CD14-positive monocyte (primary cell): ENCODE measurements at regions not wholly inside any gene's neighbourhood (a gene's known extent, or its start where the extent isn't known, plus 50 kb on each side); places are given as distances from the start of the nearest gene placed in this dataset.

ENCODE experiments used
- DNase-seq, 3 donors: peaks; one replicate each; pipeline ENCODE4 v3.0.0-alpha.2; 2011 to 2022
- H2AFZ ChIP-seq: 2 replicates; pipeline ENCODE4 v1.6.0; 2012; ENCODE audit warnings: mild to moderate bottlenecking, low read depth, low read length, inconsistent platforms; ENCODE audit not compliant: insufficient read depth, poor library complexity, severe bottlenecking
- H3K27ac ChIP-seq, 2 donors: 1 replicate in 1 of 2; 2 replicates in 1 of 2; pipeline ENCODE4 v1.5.1; 2012 to 2013; ENCODE audit warnings: low read length in 2 of 2, control low read depth in 1 of 2, inconsistent platforms in 1 of 2, low read depth in 1 of 2, mild to moderate bottlenecking in 1 of 2
- H3K27me3 ChIP-seq, 2 donors: one replicate each; pipeline versions ENCODE4 v1.6.0 to v1.6.1; 2011 to 2013; ENCODE audit warnings: low read length in 2 of 2; ENCODE audit not compliant: control insufficient read depth in 2 of 2, insufficient read depth in 2 of 2
- H3K36me3 ChIP-seq, 2 donors: replicated peaks in 1 of 2; 1 replicate in 1 of 2; 2 replicates in 1 of 2; pipeline versions ENCODE4 v1.5.1 to v1.6.1; 2012 to 2013; ENCODE audit warnings: low read length in 2 of 2, control low read depth in 1 of 2, inconsistent platforms in 1 of 2, mild to moderate bottlenecking in 1 of 2; ENCODE audit not compliant: insufficient read depth in 2 of 2, control insufficient read depth in 1 of 2
- H3K4me1 ChIP-seq, 2 donors: 1 replicate in 1 of 2; 2 replicates in 1 of 2; pipeline versions ENCODE4 v1.5.1 to v1.6.1; 2012 to 2013; ENCODE audit warnings: low read length in 2 of 2, control low read depth in 1 of 2, inconsistent platforms in 1 of 2, mild to moderate bottlenecking in 1 of 2, moderate library complexity in 1 of 2; ENCODE audit not compliant: insufficient read depth in 2 of 2, control insufficient read depth in 1 of 2
- H3K4me2 ChIP-seq: replicated peaks from 2 replicates; pipeline ENCODE3; 2012; ENCODE audit warnings: low read length, moderate library complexity, mild to moderate bottlenecking; ENCODE audit not compliant: poor library complexity, severe bottlenecking; ENCODE audit errors: extremely low read depth
- H3K4me3 ChIP-seq, 3 experiments: fragments of 200-600 bp in 1 of 3; sonication (generic) in 1 of 3; replicated peaks in 1 of 3; 1 replicate in 2 of 3; 2 replicates in 1 of 3; pipeline ENCODE4 v1.5.1; 2011 to 2013; ENCODE audit warnings: low read length in 3 of 3, mild to moderate bottlenecking in 3 of 3, control low read depth in 2 of 3, low read depth in 2 of 3, inconsistent platforms in 1 of 3, moderate library complexity in 1 of 3
- H3K79me2 ChIP-seq: 2 replicates; pipeline ENCODE4 v1.6.0; 2012; ENCODE audit warnings: mild to moderate bottlenecking, control low read depth, inconsistent platforms, low read length, moderate library complexity; ENCODE audit not compliant: insufficient read depth
- H3K9ac ChIP-seq: 2 replicates; pipeline ENCODE4 v1.6.0; 2017; ENCODE audit warnings: low read length, mild to moderate bottlenecking; ENCODE audit not compliant: insufficient read depth, poor library complexity, severe bottlenecking
- H3K9me3 ChIP-seq, 2 donors: replicated peaks in 1 of 2; 1 replicate in 1 of 2; 2 replicates in 1 of 2; pipeline versions ENCODE4 v1.5.1 to v1.6.1; 2012 to 2013; ENCODE audit warnings: low read length in 2 of 2, control low read depth in 1 of 2; ENCODE audit not compliant: control insufficient read depth in 1 of 2, insufficient read depth in 1 of 2
- H4K20me1 ChIP-seq: 2 replicates; pipeline ENCODE4 v1.6.0; 2012; ENCODE audit warnings: mild to moderate bottlenecking, low read length, control low read depth, moderate library complexity; ENCODE audit not compliant: insufficient read depth
- H3K27ac Mint-ChIP-seq, 7 donors: one replicate each; pipeline ENCODE4 v1.8.0; 2020; ENCODE audit warnings: mild to moderate bottlenecking in 7 of 7, mixed read lengths in 7 of 7, moderate library complexity in 6 of 7, inconsistent platforms in 2 of 7
- H3K27me3 Mint-ChIP-seq, 3 donors: one replicate each; pipeline ENCODE4 v1.8.0; 2021 to 2022; ENCODE audit warnings: low read depth in 3 of 3, mild to moderate bottlenecking in 3 of 3, mixed read lengths in 3 of 3, moderate library complexity in 3 of 3, inconsistent platforms in 1 of 3
- H3K36me3 Mint-ChIP-seq, 2 donors: one replicate each; pipeline ENCODE4 v1.8.0; 2020; ENCODE audit warnings: mixed read lengths in 2 of 2, inconsistent platforms in 1 of 2, mild to moderate bottlenecking in 1 of 2
- H3K4me1 Mint-ChIP-seq: one replicate; pipeline ENCODE4 v1.8.0; 2020; ENCODE audit warnings: mild to moderate bottlenecking, mixed read lengths
- H3K4me3 Mint-ChIP-seq, 2 donors: one replicate each; pipeline ENCODE4 v1.8.0; 2020; ENCODE audit warnings: mild to moderate bottlenecking in 2 of 2, mixed read lengths in 2 of 2, moderate library complexity in 1 of 2
- H3K9me3 Mint-ChIP-seq, 7 donors: one replicate each; pipeline ENCODE4 v1.8.0; 2020 to 2022; ENCODE audit warnings: mixed read lengths in 7 of 7, mild to moderate bottlenecking in 6 of 7, moderate library complexity in 6 of 7, inconsistent platforms in 2 of 7
- WGBS: methylation state at CpG from one replicate; pipeline ENCODE4 v1.1.5; 2013; ENCODE audit warnings: missing lambda C conversion rate; ENCODE audit not compliant: insufficient coverage; 5-methylcytosine and 5-hydroxymethylcytosine counted together
- intact Hi-C, 2 donors: fragments of 100-400 bp; cut with micrococcal nuclease; formaldehyde crosslinking; loops; one replicate each; pipeline versions ENCODE4 v1.15.0 to v1.15.1; 2023
- TF ChIP-seq, protein P1 (sequence below): fragments of 200-600 bp; IDR thresholded peaks from one replicate; pipeline ENCODE4 v1.8.0; 2022; ENCODE audit warnings: antibody characterized with exemption, mild to moderate bottlenecking

DNA sequence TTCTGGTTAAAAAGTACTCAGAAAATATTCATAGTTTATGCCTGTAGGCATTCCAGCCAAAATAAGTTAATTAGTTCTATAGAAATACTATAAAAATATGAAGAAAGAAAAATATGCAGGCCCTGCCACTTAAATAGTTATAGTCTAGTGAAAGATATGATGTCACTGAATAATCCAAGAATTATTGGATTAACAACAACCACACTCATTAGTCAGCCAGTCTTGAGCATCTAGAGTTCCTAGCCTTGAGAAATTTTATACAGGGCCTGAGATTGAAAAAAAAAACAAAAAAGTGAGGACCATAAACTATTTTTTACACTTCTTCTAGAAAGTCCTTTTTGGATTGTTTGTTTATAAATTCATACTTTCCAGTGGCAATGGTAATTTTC lies 823.0 kb downstream of the FAT4 start:
- no peak overlapping the region for H3K4me2 ChIP-seq
- intact Hi-C loops: no loop called here
- no peak for DNase-seq
- no peak overlapping the region for H3K4me3 ChIP-seq
- H3K27ac Mint-ChIP-seq: no peak overlapping the region
- no peaks in the 10 kb centered on the region for H3K79me2 ChIP-seq
- no peaks in the 10 kb centered on the region for H3K4me1 Mint-ChIP-seq
- H3K27me3 Mint-ChIP-seq: no peaks in the 10 kb centered on the region
- no peaks in the 10 kb centered on the region for H3K27me3 ChIP-seq
- H3K4me1 ChIP-seq: no peaks in the 10 kb centered on the region
- no peaks in the 10 kb centered on the region for H3K36me3 ChIP-seq
- no peak overlapping the region for H3K9ac ChIP-seq
- no peak overlapping the region for H2AFZ ChIP-seq
- H3K9me3 Mint-ChIP-seq: peaks cover 0 to 8% (median 5%) of the 10 kb centered on the region in 7 donors
- no peaks in the 10 kb centered on the region for H4K20me1 ChIP-seq
- H3K36me3 Mint-ChIP-seq: no peaks in the 10 kb centered on the region
- H3K4me3 Mint-ChIP-seq: no peak overlapping the region
- no peak overlapping the region for H3K27ac ChIP-seq
- H3K9me3 ChIP-seq: peaks cover 0 to 2% of the 10 kb centered on the region in 2 donors
- TF ChIP-seq, protein P1, sequence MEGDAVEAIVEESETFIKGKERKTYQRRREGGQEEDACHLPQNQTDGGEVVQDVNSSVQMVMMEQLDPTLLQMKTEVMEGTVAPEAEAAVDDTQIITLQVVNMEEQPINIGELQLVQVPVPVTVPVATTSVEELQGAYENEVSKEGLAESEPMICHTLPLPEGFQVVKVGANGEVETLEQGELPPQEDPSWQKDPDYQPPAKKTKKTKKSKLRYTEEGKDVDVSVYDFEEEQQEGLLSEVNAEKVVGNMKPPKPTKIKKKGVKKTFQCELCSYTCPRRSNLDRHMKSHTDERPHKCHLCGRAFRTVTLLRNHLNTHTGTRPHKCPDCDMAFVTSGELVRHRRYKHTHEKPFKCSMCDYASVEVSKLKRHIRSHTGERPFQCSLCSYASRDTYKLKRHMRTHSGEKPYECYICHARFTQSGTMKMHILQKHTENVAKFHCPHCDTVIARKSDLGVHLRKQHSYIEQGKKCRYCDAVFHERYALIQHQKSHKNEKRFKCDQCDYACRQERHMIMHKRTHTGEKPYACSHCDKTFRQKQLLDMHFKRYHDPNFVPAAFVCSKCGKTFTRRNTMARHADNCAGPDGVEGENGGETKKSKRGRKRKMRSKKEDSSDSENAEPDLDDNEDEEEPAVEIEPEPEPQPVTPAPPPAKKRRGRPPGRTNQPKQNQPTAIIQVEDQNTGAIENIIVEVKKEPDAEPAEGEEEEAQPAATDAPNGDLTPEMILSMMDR: no peak

DNA sequence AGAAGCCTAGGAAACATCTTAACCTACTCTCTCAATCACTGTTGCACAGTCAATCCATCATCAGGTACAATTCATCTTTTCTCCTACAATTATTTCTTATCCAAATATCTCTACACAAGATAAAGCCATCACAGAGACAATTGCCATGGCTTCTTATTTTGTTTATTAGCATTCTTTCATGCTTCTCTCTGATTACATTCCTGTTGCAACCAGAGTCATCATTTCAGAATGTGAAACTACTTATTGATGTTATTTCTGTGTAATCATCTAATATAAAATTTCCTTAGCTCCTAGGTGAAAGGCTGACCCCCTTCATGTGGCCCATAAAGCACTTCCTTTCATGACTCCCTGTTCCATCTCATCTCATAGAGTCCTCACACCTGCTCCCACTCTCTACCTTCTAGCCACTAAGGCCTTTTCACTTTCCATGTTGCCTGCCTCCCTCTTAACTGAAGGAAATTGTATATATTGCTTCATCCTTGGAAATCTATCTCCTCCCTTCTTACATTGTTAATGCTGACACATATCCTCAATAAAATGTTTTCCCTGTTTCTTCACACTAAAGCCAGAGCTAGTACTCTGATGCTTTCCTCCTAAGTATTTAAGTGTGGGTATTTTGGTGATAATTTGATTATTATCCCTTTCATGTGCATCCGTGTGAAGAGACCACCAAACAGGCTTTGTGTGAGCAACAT lies 829.9 kb downstream of the FAT4 start:
- Mint-ChIP-seq H3K4me1 (no peaks in the 10 kb centered on the region), H3K27me3 (no peaks in the 10 kb centered on the region)
- H4K20me1 ChIP-seq: no peaks in the 10 kb centered on the region

More for the DNA sequence above, 829.9 kb downstream of the FAT4 start:
- no peak overlapping the region for H3K4me2 ChIP-seq
- no peaks in the 10 kb centered on the region for H3K36me3 Mint-ChIP-seq
- H3K36me3 ChIP-seq: no peaks in the 10 kb centered on the region
- no peak overlapping the region for H3K4me3 Mint-ChIP-seq
- TF ChIP-seq, protein P1: no peak
- intact Hi-C loops: no loop called here
- H3K27ac Mint-ChIP-seq: no peak overlapping the region
- no peak overlapping the region for H2AFZ ChIP-seq
- no peaks in the 10 kb centered on the region for H3K4me1 ChIP-seq
- H3K9me3 ChIP-seq: no peaks in the 10 kb centered on the region
- no peaks in the 10 kb centered on the region for H3K27me3 ChIP-seq
- H3K27ac ChIP-seq: no peak overlapping the region
- H3K79me2 ChIP-seq: no peaks in the 10 kb centered on the region
- WGBS: 100% methylated on average over 1 of the region's 1 CpG
- no peak for DNase-seq
- no peak overlapping the region for H3K4me3 ChIP-seq
- H3K9me3 Mint-ChIP-seq: peaks cover 6 to 17% (median 11%) of the 10 kb centered on the region in 7 donors
- no peak overlapping the region for H3K9ac ChIP-seq
